NCI-H2196 (cell line): ENCODE measurements at regions not wholly inside any gene's neighbourhood (a gene's known extent, or its start where the extent isn't known, plus 50 kb on each side); places are given as distances from the start of the nearest gene placed in this dataset.

Experiments used
- DNase-seq: peaks from one replicate; lab custom pipeline; 2025; ENCODE audit not compliant: unreplicated experiment; lab: John Stamatoyannopoulos, UW

GRCh38 chrY:19365321-19365720 lies 379.2 kb downstream of the KDM5D start:
- no peak for DNase-seq

GRCh38 chrY:19357249-19357648 lies 387.3 kb downstream of the KDM5D start:
- no peak for DNase-seq

GRCh38 chrY:19356735-19357134 lies 387.8 kb downstream of the KDM5D start:
- DNase-seq, result no peak

- no peak for DNase-seq
Observed at GRCh38 chrY:19354857-19355173, 389.7 kb downstream of the KDM5D start.

- DNase-seq, result no peak
Observed at GRCh38 chrY:19354061-19354856, 390.3 kb downstream of the KDM5D start.

DNA sequence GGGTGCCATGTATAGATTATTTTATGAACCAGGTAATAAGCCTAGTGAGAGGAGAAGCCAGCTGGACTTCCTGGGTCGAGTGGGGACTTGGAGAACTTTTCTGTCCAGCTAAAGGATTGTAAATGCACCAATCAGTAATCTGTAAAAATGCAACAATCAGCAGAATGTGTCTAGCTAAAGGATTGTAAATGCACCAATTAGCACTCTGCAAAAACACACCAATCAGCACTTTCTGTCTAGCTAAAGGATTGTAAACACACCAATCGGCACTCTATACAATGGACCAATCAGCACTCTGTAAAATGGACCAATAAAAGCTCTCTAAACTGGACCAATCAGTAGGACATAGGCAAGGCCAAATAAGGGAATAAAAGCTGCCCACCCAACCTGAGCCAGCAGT lies 392.9 kb downstream of the KDM5D start:
- DNase-seq, result no peak

- DNase-seq, result no peak
Observed at GRCh38 chrY:19321701-19322100, 422.8 kb downstream of the KDM5D start.

- DNase-seq, result no peak
Observed at GRCh38 chrY:19319135-19319534, 425.4 kb downstream of the KDM5D start.

- no peak for DNase-seq
Observed at GRCh38 chrY:19317271-19317987, 427.1 kb downstream of the KDM5D start.

DNA sequence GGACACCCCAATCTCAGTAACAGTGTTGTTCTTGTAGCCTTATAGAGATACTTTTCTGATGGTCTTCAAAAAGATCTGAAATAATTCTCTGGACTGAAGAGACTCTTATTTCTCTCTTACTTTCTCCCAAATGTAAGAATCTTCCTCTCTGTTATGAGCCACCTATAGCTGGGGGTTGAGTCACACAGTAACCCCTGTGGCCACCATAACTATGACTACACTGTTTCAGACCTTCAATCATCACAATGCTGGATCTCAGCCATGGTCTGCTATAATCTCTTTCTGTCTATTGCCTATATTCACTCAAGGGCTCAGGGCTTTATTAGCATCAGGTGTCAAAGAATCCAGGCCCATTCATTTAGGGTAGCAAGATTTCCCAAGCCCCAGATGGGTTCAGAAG lies 436.9 kb downstream of the KDM5D start:
- no peak for DNase-seq

DNA sequence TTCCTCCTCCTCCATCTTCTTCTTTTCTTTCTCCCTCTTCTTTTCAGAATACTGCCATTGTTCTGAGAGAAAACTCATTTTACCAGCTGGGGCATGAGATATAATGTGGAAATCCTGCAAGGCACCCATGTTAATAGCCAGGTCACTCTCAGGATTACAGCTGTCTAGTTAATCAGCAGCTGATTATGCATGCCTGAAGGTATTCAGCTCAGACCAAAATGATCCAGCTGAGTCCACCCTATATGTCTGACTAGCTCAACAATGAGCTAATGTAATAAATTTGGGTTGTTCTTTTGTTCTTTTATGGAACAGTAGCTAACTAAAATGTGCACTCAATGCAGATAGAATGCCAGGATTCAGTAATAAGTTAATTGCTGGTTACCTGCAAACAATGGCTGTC lies 441.4 kb downstream of the KDM5D start:
- DNase-seq, result no peak

- DNase-seq, result no peak
Observed at GRCh38 chrY:19290925-19291324, 453.6 kb downstream of the KDM5D start.

DNA sequence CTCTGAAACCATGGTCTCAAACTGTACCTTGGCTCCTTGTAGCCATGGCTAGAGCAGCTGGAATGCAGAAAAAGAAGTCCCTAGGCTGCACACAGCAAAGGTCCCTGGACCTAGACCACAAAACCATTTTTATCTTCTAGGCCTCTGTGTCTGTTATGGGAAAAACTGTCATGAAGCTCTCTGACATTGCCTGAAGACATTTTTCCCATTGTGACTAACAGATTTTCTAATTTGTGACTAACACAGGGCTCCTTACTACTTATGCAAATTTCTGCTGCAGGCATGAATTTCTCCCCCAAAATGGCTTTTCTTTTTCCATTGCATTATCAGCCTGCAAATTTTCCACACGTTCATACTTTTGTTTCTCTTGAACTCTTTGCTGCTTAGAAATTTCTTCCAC lies 470.4 kb downstream of the KDM5D start:
- no peak for DNase-seq

- DNase-seq, result no peak
Observed at GRCh38 chrY:19268331-19268730, 476.2 kb downstream of the KDM5D start.

- DNase-seq, result no peak
Observed at GRCh38 chrY:19265404-19265803, 479.1 kb downstream of the KDM5D start.

DNA sequence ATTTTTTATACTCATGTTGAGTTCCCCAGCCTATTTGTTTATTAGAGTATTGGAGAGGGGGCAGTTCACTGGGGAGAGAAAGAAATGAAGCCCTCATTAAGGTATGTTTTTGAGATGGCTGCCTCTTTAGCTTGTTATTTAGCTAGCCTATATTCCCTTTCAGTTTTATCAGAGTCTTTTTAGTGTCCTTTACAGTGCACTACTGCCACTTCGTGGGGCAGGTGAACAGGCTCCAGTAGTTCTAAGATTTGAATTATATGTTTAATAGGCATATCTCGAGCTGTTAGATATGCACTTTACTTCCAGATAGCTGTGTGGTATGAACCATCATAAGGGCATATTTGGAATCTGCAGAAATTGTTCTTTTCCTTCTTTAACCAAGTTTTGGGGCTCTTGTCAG lies 482.2 kb downstream of the KDM5D start:
- DNase-seq, result no peak

GRCh38 chrY:19232276-19232994 lies 458.9 kb upstream of the HSFY2 start:
- DNase-seq, result no peak

GRCh38 chrY:19220784-19221183 lies 447.2 kb upstream of the HSFY2 start:
- DNase-seq, result no peak

DNA sequence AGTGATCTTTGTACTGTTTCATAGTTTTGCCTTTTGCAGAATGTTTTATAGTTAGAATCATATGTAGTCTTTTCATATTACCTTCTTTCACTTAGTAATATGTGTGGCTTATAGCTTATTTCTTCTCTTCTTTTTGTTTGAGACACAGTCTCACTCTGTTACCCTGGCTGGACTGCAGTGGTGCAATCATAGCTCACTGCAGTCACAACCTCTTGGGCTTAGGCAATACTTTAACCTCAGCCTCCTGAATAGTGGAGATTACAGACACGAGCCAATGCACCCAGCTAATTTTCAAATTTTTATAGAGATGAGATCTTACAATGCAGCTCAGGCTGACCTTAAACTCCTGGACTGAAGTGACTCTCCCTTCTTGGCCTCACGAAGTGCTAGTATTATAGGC lies 435.4 kb upstream of the HSFY2 start:
- no peak for DNase-seq

DNA sequence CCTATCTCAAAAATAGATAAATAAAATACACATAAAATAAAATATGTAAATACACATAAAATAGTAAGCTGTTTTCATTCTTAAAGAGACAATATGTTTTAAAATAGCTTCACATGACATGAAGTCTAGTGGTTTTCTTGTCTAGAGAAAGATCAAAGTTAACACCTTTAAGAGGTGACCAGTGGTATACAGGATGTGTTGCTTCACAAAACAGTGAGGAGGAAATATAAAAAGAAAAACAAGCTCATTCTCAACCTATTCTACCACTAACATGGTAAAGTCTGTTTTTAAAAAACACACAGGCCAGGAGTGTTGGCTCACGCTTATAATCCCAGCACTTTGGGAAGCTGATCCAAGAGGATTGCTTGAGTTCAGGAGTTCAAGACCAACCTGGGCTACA lies 433.5 kb upstream of the HSFY2 start:
- no peak for DNase-seq

DNA sequence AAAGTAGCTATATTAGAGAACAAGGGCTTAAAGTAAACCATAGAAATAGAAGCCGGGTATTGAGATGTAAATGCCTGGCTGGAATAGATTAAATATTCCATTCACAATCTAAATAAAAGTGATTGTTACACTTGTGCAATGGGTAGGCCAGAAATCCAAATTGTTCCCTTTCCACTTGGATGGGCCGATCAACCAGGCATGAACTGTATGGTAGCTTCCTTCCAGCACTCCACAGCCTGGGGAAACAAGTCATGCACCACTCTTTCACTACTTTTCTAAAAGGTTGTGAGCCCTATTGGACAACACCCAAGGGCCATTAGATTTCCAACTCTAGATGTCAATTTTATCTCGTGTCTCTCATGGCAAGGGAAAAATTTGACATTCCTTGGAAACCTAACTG lies 407.3 kb upstream of the HSFY2 start:
- no peak for DNase-seq

GRCh38 chrY:19168202-19168565 lies 394.6 kb upstream of the HSFY2 start:
- DNase-seq, result no peak
